Heart left ventricle (tissue), 13 donors: ENCODE measurements at regions not wholly inside any gene's neighbourhood (a gene's known extent, or its start where the extent isn't known, plus 50 kb on each side); places are given as distances from the start of the nearest gene placed in this dataset.

Source experiments
- CTCF ChIP-seq, 12 donors: fragments of 200-600 bp; sonication (generic) in 4 of 12; IDR thresholded peaks; one replicate each; pipeline versions ENCODE4 v1.5.0 to v1.8.0; 2018 to 2022; ENCODE audit warnings: antibody characterized with exemption in 12 of 12, mild to moderate bottlenecking in 5 of 12
- POLR2A ChIP-seq, 2 donors: fragments of 450-650 bp; IDR thresholded peaks; one replicate each; pipeline ENCODE4 v1.6.1; 2017; ENCODE audit warnings: antibody characterized with exemption in 2 of 2, mild to moderate bottlenecking in 2 of 2, moderate library complexity in 2 of 2
- donor health status: ischemic (EF 13 %, LVEDD 7.1; RV severe dilation, severe dysfunction).
- donor health status: DM: no; HTN: yes; CAD: no.
- donor health status: DM: no; HTN: no; CAD: no.
- donor health status: ischemic (EF 25% LVEDD 6.9; RV normal size, moderate dysfunction).
- donor health status: ischemic (EF 25% LVEDD 5.7; RV mildly dilated, moderate dysfunction).
- donor health status: ischemic (EF 35%, LVEDD 5.7; RV mildly dilated, moderate dysfunction).
- donor health status: nonischemic (EF 11% LVEDD 7.7; RV severe dilation, severe dysfunction).
- donor health status: DM: yes; HTN: yes; CAD: no.
- donor health status: PGD.
- donor health status: ischemic (EF 29% LVEDD 5.4; RV normal size, mild dysfunction).
- donor health status: nonischemic (EF 23%, LVEDD 6.1; RV moderate dilation, normal function).

DNA sequence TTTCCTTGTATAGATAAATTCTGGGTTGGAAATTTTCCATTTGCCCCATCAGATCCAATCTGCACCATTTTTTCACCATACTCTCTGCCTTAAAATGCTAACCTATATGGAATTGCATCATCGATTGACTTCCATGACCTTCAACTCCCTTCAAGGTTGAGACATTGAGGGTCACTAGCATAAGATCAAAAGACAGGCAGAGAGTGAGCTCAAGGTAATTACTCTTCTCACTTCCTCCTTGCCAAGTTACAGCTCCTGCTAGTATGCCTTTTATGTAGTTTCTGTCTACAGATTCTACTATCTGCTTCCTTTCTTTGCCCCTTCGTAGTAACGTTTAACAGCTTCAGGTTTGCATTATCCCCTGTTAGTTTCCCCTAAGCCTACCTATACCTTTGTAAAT lies 1127.7 kb upstream of the LRRTM3 start:
- TF ChIP-seq CTCF (IDR thresholded peaks at IDR 0.05), result no peak
- no peak for TF ChIP-seq POLR2A (IDR thresholded peaks at IDR 0.05)
